ENCODE measurements at regions not wholly inside any gene's neighbourhood (a gene's known extent, or its start where the extent isn't known, plus 50 kb on each side); places are given as distances from the start of the nearest gene placed in this dataset.
"Not testable (repeated sequence)": the region's sequence is repeated elsewhere in the genome, so short reads cannot be mapped to it uniquely, and the experiment has no call there.

DNA sequence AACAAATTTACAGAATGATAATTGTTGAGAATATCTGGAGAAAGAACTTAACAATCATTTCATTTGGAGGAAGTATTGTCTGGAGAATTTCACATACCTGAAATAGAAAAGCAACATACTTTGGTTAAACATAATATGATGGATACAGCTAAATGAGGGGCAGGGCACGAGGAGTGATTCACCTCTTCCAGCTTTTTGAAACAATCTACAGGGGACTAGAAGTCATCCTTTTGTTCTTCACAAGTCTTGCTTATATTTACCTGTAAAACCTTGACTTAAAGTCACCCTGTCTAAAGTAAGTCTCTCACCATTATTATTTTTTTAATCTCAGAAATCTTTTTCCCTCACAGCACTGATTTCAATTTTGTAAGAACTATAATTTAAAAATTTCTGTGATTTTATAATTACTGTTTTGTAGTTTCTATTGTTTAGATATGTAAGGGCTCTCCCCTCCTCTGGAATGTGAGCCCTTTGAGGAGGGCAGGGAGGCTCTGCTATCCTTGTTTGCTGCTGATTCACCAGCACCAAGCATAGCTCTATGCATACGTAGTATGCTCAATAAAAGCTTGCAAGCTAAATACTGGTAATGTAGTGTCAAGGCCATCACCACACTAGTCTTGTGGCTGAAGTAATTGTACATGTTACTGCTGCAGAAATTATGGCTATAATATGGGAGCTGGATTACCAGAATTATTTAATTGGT, 193.9 kb upstream of the THRB start:
- TF ChIP-seq CTCF (IDR thresholded peaks at IDR 0.05; ENCODE audit: insufficient read depth, low read length), result no peak
- no peak overlapping the region for H3K4me3 ChIP-seq (ENCODE audit: low read depth, low read length)
- DNase-seq (ENCODE audit: low read depth), result no peak

DNA sequence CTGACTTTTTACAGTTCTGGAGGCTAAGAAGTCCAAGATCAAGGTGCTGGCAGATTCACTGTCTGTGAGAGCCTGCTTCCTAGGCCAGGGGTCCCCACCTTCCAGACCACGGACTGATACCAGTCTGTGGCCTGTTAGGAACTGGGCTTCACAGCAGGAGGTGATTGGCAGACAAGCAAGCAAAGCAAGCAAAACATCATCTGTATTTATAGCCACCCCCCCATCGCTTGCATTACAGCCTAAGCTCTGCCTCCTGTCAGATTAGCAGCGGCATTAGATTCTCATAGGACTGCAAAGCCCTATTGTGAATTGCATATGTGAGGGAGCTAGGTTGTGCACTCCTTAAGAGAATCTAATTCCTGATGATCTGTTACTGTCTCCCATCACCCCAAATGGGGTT, 194.7 kb upstream of the THRB start:
- no peak for TF ChIP-seq CTCF (IDR thresholded peaks at IDR 0.05; ENCODE audit: insufficient read depth, low read length)
- no peak overlapping the region for H3K4me3 ChIP-seq (ENCODE audit: low read depth, low read length)
- no peak for DNase-seq (ENCODE audit: low read depth)

DNA sequence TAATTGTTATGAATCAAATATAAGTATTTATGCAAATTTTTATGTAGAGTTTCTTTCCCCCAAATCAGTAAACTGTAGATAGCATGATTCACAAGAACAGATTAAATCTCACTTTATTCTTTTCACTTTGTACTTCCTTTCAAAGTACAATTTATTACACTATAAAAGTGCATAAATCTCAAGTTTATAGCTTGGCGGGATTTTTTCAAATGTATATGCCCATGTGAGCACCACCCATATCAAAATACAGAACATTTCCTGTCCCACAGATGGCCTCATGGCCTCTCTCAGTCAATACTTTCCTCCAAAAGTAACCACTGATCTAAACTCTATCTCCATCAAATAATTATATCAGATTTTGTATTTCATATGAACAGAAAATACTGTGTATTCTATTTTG, 196.1 kb upstream of the THRB start:
- DNase-seq (ENCODE audit: low read depth), result no peak
- H3K4me3 ChIP-seq (ENCODE audit: low read depth, low read length), result no peak overlapping the region
- TF ChIP-seq CTCF (IDR thresholded peaks at IDR 0.05; ENCODE audit: insufficient read depth, low read length), result no peak

GRCh38 chr3:24699078-24699477, 204.4 kb upstream of the THRB start:
- DNase-seq (ENCODE audit: low read depth); H3K4me3 ChIP-seq (ENCODE audit: low read depth, low read length): not testable (repeated sequence)

GRCh38 chr3:24704496-24704895, 209.8 kb upstream of the THRB start:
- peak; percentile 50 for DNase-seq (ENCODE audit: low read depth)
- no peak overlapping the region for H3K4me3 ChIP-seq (ENCODE audit: low read depth, low read length)
- no peak for TF ChIP-seq CTCF (IDR thresholded peaks at IDR 0.05; ENCODE audit: insufficient read depth, low read length)

- H3K4me3 ChIP-seq (ENCODE audit: low read depth, low read length), result no peak overlapping the region
- no peak for TF ChIP-seq CTCF (IDR thresholded peaks at IDR 0.05; ENCODE audit: insufficient read depth, low read length)
- no peak for DNase-seq (ENCODE audit: low read depth)
Measured at GRCh38 chr3:24707936-24708335, 213.3 kb upstream of the THRB start.

- no peak for DNase-seq (ENCODE audit: low read depth)
- H3K4me3 ChIP-seq (ENCODE audit: low read depth, low read length), result no peak overlapping the region
- TF ChIP-seq CTCF (IDR thresholded peaks at IDR 0.05; ENCODE audit: insufficient read depth, low read length), result no peak
Measured at GRCh38 chr3:24709956-24710355, 215.3 kb upstream of the THRB start.
